ENCODE measurements at regions not wholly inside any gene's neighbourhood (a gene's known extent, or its start where the extent isn't known, plus 50 kb on each side); places are given as distances from the start of the nearest gene placed in this dataset.

GRCh38 chr2:237177052-237177451 is 91.4 kb downstream of the COPS8 start:
- peaks cover 7% of the 10 kb centered on the region for H3K4me1 ChIP-seq (ENCODE audit: insufficient read depth, low read length)
- H3K27ac ChIP-seq (ENCODE audit: low read depth, low read length): no peak overlapping the region
- no peaks in the 10 kb centered on the region for H3K27me3 ChIP-seq (ENCODE audit: control insufficient read depth in 1 of 2, insufficient read depth in 2 of 2, low read length in 2 of 2)
- no peak overlapping the region for H3K9ac ChIP-seq (ENCODE audit: low read length)
- no peaks in the 10 kb centered on the region for H3K36me3 ChIP-seq (ENCODE audit: insufficient read depth, low read length)
- no peak overlapping the region for H3K4me3 ChIP-seq (ENCODE audit: low read depth in 1 of 2, low read length in 2 of 2)
- peaks cover 4% of the 10 kb centered on the region for H3K9me3 ChIP-seq (ENCODE audit: low read length)

- H3K9me3 ChIP-seq (ENCODE audit: low read length): peaks cover 4% of the 10 kb centered on the region
- H3K36me3 ChIP-seq (ENCODE audit: insufficient read depth, low read length): no peaks in the 10 kb centered on the region
- peaks cover 5% of the 10 kb centered on the region for H3K4me1 ChIP-seq (ENCODE audit: insufficient read depth, low read length)
- H3K9ac ChIP-seq (ENCODE audit: low read length): no peak overlapping the region
- H3K27me3 ChIP-seq (ENCODE audit: control insufficient read depth in 1 of 2, insufficient read depth in 2 of 2, low read length in 2 of 2): no peaks in the 10 kb centered on the region
- no peak overlapping the region for H3K27ac ChIP-seq (ENCODE audit: low read depth, low read length)
- H3K4me3 ChIP-seq (ENCODE audit: low read depth in 1 of 2, low read length in 2 of 2): no peak overlapping the region
Measured at GRCh38 chr2:237177986-237178385, 92.3 kb downstream of the COPS8 start.

- H3K4me3 ChIP-seq (ENCODE audit: low read depth in 1 of 2, low read length in 2 of 2): no peak overlapping the region
- no peaks in the 10 kb centered on the region for H3K36me3 ChIP-seq (ENCODE audit: insufficient read depth, low read length)
- peaks cover 4% of the 10 kb centered on the region for H3K9me3 ChIP-seq (ENCODE audit: low read length)
- no peak overlapping the region for H3K9ac ChIP-seq (ENCODE audit: low read length)
- H3K27me3 ChIP-seq (ENCODE audit: control insufficient read depth in 1 of 2, insufficient read depth in 2 of 2, low read length in 2 of 2): no peaks in the 10 kb centered on the region
- H3K4me1 ChIP-seq (ENCODE audit: insufficient read depth, low read length): peaks cover 5% of the 10 kb centered on the region
- no peak overlapping the region for H3K27ac ChIP-seq (ENCODE audit: low read depth, low read length)
Measured at GRCh38 chr2:237178396-237178795, 92.7 kb downstream of the COPS8 start.

GRCh38 chr2:237179161-237179560 is 93.5 kb downstream of the COPS8 start:
- Histone ChIP-seq H3K4me1 (ENCODE audit: insufficient read depth, low read length) (peaks cover 5% of the 10 kb centered on the region), H3K9ac (ENCODE audit: low read length) (no peak overlapping the region), H3K27ac (ENCODE audit: low read depth, low read length) (no peak overlapping the region), H3K27me3 (ENCODE audit: control insufficient read depth in 1 of 2, insufficient read depth in 2 of 2, low read length in 2 of 2) (no peaks in the 10 kb centered on the region), H3K36me3 (ENCODE audit: insufficient read depth, low read length) (no peaks in the 10 kb centered on the region), H3K4me3 (ENCODE audit: low read depth in 1 of 2, low read length in 2 of 2) (no peak overlapping the region), H3K9me3 (ENCODE audit: low read length) (no peaks in the 10 kb centered on the region)

- H3K36me3 ChIP-seq (ENCODE audit: insufficient read depth, low read length): no peaks in the 10 kb centered on the region
- no peaks in the 10 kb centered on the region for H3K9me3 ChIP-seq (ENCODE audit: low read length)
- H3K27me3 ChIP-seq (ENCODE audit: control insufficient read depth in 1 of 2, insufficient read depth in 2 of 2, low read length in 2 of 2): no peaks in the 10 kb centered on the region
- H3K27ac ChIP-seq (ENCODE audit: low read depth, low read length): no peak overlapping the region
- H3K4me1 ChIP-seq (ENCODE audit: insufficient read depth, low read length): peaks cover 5% of the 10 kb centered on the region
- H3K4me3 ChIP-seq (ENCODE audit: low read depth in 1 of 2, low read length in 2 of 2): no peak overlapping the region
- no peak overlapping the region for H3K9ac ChIP-seq (ENCODE audit: low read length)
Measured at GRCh38 chr2:237180187-237180586, 94.5 kb downstream of the COPS8 start.

- Histone ChIP-seq H3K36me3 (ENCODE audit: insufficient read depth, low read length) (no peaks in the 10 kb centered on the region), H3K27me3 (ENCODE audit: control insufficient read depth in 1 of 2, insufficient read depth in 2 of 2, low read length in 2 of 2) (no peaks in the 10 kb centered on the region), H3K4me3 (ENCODE audit: low read depth in 1 of 2, low read length in 2 of 2) (no peak overlapping the region), H3K9me3 (ENCODE audit: low read length) (no peaks in the 10 kb centered on the region), H3K9ac (ENCODE audit: low read length) (no peak overlapping the region), H3K27ac (ENCODE audit: low read depth, low read length) (no peak overlapping the region), H3K4me1 (ENCODE audit: insufficient read depth, low read length) (peaks cover 5% of the 10 kb centered on the region)
Measured at GRCh38 chr2:237180987-237181386, 95.3 kb downstream of the COPS8 start.

- Histone ChIP-seq H3K27ac (ENCODE audit: low read depth, low read length) (no peak overlapping the region), H3K4me3 (ENCODE audit: low read depth in 1 of 2, low read length in 2 of 2) (no peak overlapping the region), H3K36me3 (ENCODE audit: insufficient read depth, low read length) (no peaks in the 10 kb centered on the region), H3K9me3 (ENCODE audit: low read length) (no peaks in the 10 kb centered on the region), H3K9ac (ENCODE audit: low read length) (no peak overlapping the region), H3K4me1 (ENCODE audit: insufficient read depth, low read length) (peaks cover 5% of the 10 kb centered on the region), H3K27me3 (ENCODE audit: control insufficient read depth in 1 of 2, insufficient read depth in 2 of 2, low read length in 2 of 2) (no peaks in the 10 kb centered on the region)
Measured at GRCh38 chr2:237181844-237182243, 96.2 kb downstream of the COPS8 start.

GRCh38 chr2:237182422-237183123 is 96.9 kb downstream of the COPS8 start:
- no peaks in the 10 kb centered on the region for H3K36me3 ChIP-seq (ENCODE audit: insufficient read depth, low read length)
- H3K27ac ChIP-seq (ENCODE audit: low read depth, low read length): no peak overlapping the region
- no peaks in the 10 kb centered on the region for H3K9me3 ChIP-seq (ENCODE audit: low read length)
- no peaks in the 10 kb centered on the region for H3K27me3 ChIP-seq (ENCODE audit: control insufficient read depth in 1 of 2, insufficient read depth in 2 of 2, low read length in 2 of 2)
- H3K4me3 ChIP-seq (ENCODE audit: low read depth in 1 of 2, low read length in 2 of 2): no peak overlapping the region
- H3K4me1 ChIP-seq (ENCODE audit: insufficient read depth, low read length): peaks cover 5% of the 10 kb centered on the region
- no peak overlapping the region for H3K9ac ChIP-seq (ENCODE audit: low read length)

GRCh38 chr2:237184192-237184918 is 98.7 kb downstream of the COPS8 start:
- no peak overlapping the region for H3K9ac ChIP-seq (ENCODE audit: low read length)
- no peaks in the 10 kb centered on the region for H3K4me1 ChIP-seq (ENCODE audit: insufficient read depth, low read length)
- H3K4me3 ChIP-seq (ENCODE audit: low read depth in 1 of 2, low read length in 2 of 2): no peak overlapping the region
- H3K36me3 ChIP-seq (ENCODE audit: insufficient read depth, low read length): no peaks in the 10 kb centered on the region
- H3K27me3 ChIP-seq (ENCODE audit: control insufficient read depth in 1 of 2, insufficient read depth in 2 of 2, low read length in 2 of 2): no peaks in the 10 kb centered on the region
- no peaks in the 10 kb centered on the region for H3K9me3 ChIP-seq (ENCODE audit: low read length)
- no peak overlapping the region for H3K27ac ChIP-seq (ENCODE audit: low read depth, low read length)

GRCh38 chr2:237184919-237185552 is 99.3 kb downstream of the COPS8 start:
- H3K4me3 ChIP-seq (ENCODE audit: low read depth in 1 of 2, low read length in 2 of 2): no peak overlapping the region
- no peaks in the 10 kb centered on the region for H3K36me3 ChIP-seq (ENCODE audit: insufficient read depth, low read length)
- H3K27me3 ChIP-seq (ENCODE audit: control insufficient read depth in 1 of 2, insufficient read depth in 2 of 2, low read length in 2 of 2): no peaks in the 10 kb centered on the region
- H3K4me1 ChIP-seq (ENCODE audit: insufficient read depth, low read length): no peaks in the 10 kb centered on the region
- no peak overlapping the region for H3K27ac ChIP-seq (ENCODE audit: low read depth, low read length)
- H3K9me3 ChIP-seq (ENCODE audit: low read length): no peaks in the 10 kb centered on the region
- H3K9ac ChIP-seq (ENCODE audit: low read length): no peak overlapping the region

GRCh38 chr2:237185553-237185925 is 99.8 kb downstream of the COPS8 start:
- Histone ChIP-seq H3K4me1 (ENCODE audit: insufficient read depth, low read length) (peaks cover under 1% of the 10 kb centered on the region), H3K9ac (ENCODE audit: low read length) (no peak overlapping the region), H3K27me3 (ENCODE audit: control insufficient read depth in 1 of 2, insufficient read depth in 2 of 2, low read length in 2 of 2) (no peaks in the 10 kb centered on the region), H3K4me3 (ENCODE audit: low read depth in 1 of 2, low read length in 2 of 2) (no peak overlapping the region), H3K27ac (ENCODE audit: low read depth, low read length) (no peak overlapping the region), H3K36me3 (ENCODE audit: insufficient read depth, low read length) (no peaks in the 10 kb centered on the region), H3K9me3 (ENCODE audit: low read length) (no peaks in the 10 kb centered on the region)
